Immature natural killer cell (primary cell): ENCODE measurements at regions not wholly inside any gene's neighbourhood (a gene's known extent, or its start where the extent isn't known, plus 50 kb on each side); places are given as distances from the start of the nearest gene placed in this dataset.
A peak's percentile ranks its signal among the peaks of the same experiment; 100 is the strongest.
"Not testable (repeated sequence)": the region's sequence is repeated elsewhere in the genome, so short reads cannot be mapped to it uniquely, and the experiment has no call there.

Experiments used
- DNase-seq, 3 donors: peaks; one replicate each; pipeline ENCODE4 v3.0.0; 2022; ENCODE audit warnings: mixed read lengths in 1 of 3
- H3K27ac Mint-ChIP-seq, 6 donors: one replicate each; pipeline ENCODE4 v1.8.0; 2020; ENCODE audit warnings: mixed read lengths in 6 of 6, mild to moderate bottlenecking in 5 of 6, inconsistent platforms in 4 of 6, moderate library complexity in 3 of 6
- H3K27me3 Mint-ChIP-seq, 3 donors: one replicate each; pipeline ENCODE4 v1.8.0; 2020 to 2021; ENCODE audit warnings: low read depth in 3 of 3, mild to moderate bottlenecking in 3 of 3, mixed read lengths in 3 of 3, moderate library complexity in 3 of 3, inconsistent platforms in 1 of 3
- H3K36me3 Mint-ChIP-seq, 3 donors: one replicate each; pipeline ENCODE4 v1.8.0; 2020; ENCODE audit warnings: mixed read lengths in 3 of 3, inconsistent platforms in 2 of 3, mild to moderate bottlenecking in 2 of 3
- H3K4me1 Mint-ChIP-seq, 2 donors: one replicate each; pipeline ENCODE4 v1.8.0; 2020; ENCODE audit warnings: inconsistent platforms in 2 of 2, mild to moderate bottlenecking in 2 of 2, mixed read lengths in 2 of 2, moderate library complexity in 1 of 2
- H3K4me3 Mint-ChIP-seq, 5 donors: one replicate each; pipeline ENCODE4 v1.8.0; 2020; ENCODE audit warnings: mild to moderate bottlenecking in 5 of 5, mixed read lengths in 5 of 5, inconsistent platforms in 3 of 5, moderate library complexity in 3 of 5
- H3K9me3 Mint-ChIP-seq, 6 donors: one replicate each; pipeline ENCODE4 v1.8.0; 2020; ENCODE audit warnings: mild to moderate bottlenecking in 6 of 6, mixed read lengths in 6 of 6, inconsistent platforms in 4 of 6, moderate library complexity in 3 of 6

DNA sequence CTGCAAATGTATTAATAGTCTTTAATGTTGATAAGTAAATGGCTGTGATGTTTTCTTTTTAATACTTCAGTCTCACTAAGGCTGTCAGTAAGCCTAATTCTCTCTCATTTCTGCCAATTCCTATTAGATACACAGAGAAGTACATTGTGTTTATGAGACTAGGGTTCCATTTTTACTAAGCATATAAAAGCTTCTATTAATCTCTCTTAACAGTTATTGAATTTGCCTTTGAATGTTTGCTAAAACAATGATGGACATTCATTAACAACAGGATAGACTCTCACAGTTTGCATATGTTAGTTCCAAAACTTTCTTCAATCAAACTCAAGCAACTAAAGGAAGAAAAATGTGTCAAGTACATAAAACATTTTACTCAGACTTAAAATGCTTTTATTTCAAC lies 659.3 kb downstream of the TLE1 start:
- Mint-ChIP-seq H3K27me3 (peaks cover 0 to 1% (median 0%) of the 10 kb centered on the region in 3 donors), H3K4me1 (no peaks in the 10 kb centered on the region), H3K36me3 (peaks cover 0 to 3% (median 0%) of the 10 kb centered on the region in 3 donors), H3K9me3 (peaks cover 0 to 11% (median 4%) of the 10 kb centered on the region in 6 donors), H3K4me3 (no peak overlapping the region), H3K27ac (no peak overlapping the region)
- no peak for DNase-seq

DNA sequence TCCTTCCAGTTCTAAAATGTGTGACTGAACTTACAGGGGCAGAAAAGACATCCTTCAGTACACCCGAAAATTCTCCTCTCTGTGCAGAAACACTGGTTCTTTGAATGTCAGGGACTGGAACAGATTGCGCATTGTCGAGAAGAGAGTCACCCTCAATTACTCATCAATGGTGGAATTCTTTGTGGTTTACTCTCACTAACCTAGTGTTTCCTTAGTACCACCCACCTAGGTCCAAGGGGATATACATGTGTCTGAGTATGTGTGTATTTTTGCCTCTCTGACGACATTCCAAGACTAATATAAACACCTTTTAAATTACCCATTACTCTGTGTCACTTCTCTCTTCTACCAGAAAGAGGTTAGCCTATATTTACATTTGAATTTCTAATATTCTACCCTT lies 660.8 kb downstream of the TLE1 start:
- Mint-ChIP-seq H3K4me3 (no peak overlapping the region), H3K27ac (no peak overlapping the region), H3K9me3 (peaks cover 0 to 8% (median 3%) of the 10 kb centered on the region in 6 donors), H3K27me3 (peaks cover 0 to 1% (median 0%) of the 10 kb centered on the region in 3 donors), H3K36me3 (peaks cover 0 to 3% (median 0%) of the 10 kb centered on the region in 3 donors), H3K4me1 (no peaks in the 10 kb centered on the region)
- no peak for DNase-seq

DNA sequence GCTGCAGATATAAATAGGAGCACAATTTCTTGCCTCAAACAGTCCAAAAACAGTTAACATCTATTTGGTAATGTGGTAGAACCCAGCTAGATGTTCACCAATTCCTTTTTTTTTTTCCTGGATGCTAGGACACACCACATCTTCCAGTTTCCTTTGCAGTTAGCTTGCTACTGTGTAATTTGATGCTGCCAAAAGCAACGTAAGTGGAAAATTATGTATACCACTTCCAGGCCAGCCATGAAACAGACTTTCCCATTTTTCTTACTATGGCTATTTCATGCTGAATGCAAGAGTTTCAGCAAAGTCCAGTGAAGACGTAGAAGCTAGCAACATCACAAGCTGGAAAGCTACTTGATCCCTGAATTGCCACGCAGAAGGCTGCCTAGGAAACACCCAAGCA lies 667.2 kb downstream of the TLE1 start:
- H3K27me3 Mint-ChIP-seq, result peaks cover 0 to 5% (median 0%) of the 10 kb centered on the region in 3 donors
- H3K4me3 Mint-ChIP-seq, result no peak overlapping the region
- H3K36me3 Mint-ChIP-seq, result peaks cover 0 to 3% (median 0%) of the 10 kb centered on the region in 3 donors
- DNase-seq, result no peak
- no peaks in the 10 kb centered on the region for H3K4me1 Mint-ChIP-seq
- H3K9me3 Mint-ChIP-seq, result peaks cover 0 to 9% (median 2%) of the 10 kb centered on the region in 6 donors
- H3K27ac Mint-ChIP-seq, result no peak overlapping the region

DNA sequence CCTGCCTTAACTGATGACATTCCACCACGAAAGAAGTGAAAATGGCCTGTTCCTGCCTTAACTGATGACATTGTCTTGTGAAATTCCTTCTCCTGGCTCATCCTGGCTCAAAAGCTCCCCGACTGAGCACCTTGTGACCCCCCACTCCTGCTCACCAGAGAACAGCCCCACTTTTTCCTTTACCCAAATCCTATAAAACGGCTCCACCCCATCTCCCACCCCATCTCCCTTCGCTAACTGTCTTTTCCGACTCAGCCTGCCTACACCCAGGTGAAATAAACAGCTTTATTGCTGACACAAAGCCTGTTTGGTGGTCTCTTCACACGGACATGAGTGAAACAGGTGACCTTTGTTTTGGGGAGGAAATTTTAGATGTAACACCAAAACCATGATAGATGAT lies 674.4 kb downstream of the TLE1 start:
- DNase-seq, H3K36me3 Mint-ChIP-seq, H3K27me3 Mint-ChIP-seq, H3K4me1 Mint-ChIP-seq, H3K4me3 Mint-ChIP-seq, H3K27ac Mint-ChIP-seq: not testable (repeated sequence)
- peaks cover 0 to 37% (median 11%) of the 10 kb centered on the region in 6 donors for H3K9me3 Mint-ChIP-seq

DNA sequence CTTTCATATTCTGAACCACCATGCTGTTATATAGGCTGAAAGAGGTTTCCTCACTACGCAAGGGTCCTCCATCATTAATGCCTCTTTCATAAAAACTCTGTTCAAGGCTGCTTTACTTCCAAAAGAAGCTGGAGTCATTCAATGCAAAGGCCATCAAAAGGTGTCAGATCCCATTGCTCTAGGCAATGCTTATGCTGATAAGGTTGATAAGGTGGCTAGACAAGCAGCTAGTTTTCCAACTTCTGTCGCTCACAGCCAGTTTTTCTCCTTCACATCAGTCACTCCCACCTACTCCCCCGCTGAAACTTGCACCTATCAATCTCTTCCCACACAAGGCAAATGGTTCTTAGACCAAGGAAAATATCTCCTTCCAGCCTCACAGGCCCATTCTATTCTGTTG lies 676.2 kb downstream of the TLE1 start:
- peaks cover 0 to 37% (median 11%) of the 10 kb centered on the region in 6 donors for H3K9me3 Mint-ChIP-seq
- H3K27me3 Mint-ChIP-seq, H3K36me3 Mint-ChIP-seq: not testable (repeated sequence)

DNA sequence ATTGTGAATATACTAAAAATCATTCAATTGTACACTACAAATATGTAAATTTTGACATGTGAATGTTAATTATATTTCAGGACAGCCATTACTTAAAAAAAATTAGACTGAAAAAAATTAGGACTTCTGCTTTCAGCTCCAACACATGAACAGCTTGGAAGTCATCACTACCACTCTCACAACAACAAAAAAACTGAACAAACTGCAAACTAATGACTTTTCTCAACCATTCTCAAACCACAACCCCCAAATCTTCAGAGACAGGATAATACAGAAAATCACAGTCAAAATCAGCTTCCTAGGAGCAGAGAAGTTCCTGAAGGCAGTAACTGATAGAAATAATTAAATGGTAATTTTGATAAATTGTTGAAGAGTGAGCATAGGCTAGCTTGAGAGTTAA lies 686.4 kb downstream of the TLE1 start:
- Mint-ChIP-seq H3K4me3 (no peak overlapping the region), H3K36me3 (no peaks in the 10 kb centered on the region), H3K9me3 (peaks cover 0 to 35% (median 6%) of the 10 kb centered on the region in 6 donors), H3K27me3 (peaks cover 2 to 6% (median 6%) of the 10 kb centered on the region in 3 donors), H3K4me1 (no peaks in the 10 kb centered on the region), H3K27ac (no peak overlapping the region)
- no peak for DNase-seq

More for the DNA sequence above, 676.2 kb downstream of the TLE1 start:
- not testable (repeated sequence) for H3K4me3 Mint-ChIP-seq, H3K4me1 Mint-ChIP-seq, H3K27ac Mint-ChIP-seq, DNase-seq

DNA sequence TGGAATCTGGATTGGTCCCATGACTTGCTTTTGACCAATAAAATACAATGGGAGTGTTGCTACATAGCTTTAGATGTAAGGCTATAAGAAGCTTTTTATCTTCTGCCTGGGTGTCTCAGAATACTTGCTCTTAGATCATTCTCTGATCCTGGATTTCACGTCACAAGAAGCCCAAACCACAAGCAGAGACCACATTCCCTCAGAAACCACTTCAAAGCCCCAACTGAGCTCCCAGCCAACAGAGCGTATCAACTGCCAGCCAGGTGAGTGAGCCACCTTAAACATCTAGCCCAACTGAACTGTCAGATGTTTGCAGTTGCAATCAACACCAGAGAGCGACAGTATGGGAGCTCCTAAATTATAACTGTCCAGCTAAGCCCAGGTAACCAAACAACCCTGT lies 687.1 kb downstream of the TLE1 start:
- no peaks in the 10 kb centered on the region for H3K4me1 Mint-ChIP-seq
- no peak overlapping the region for H3K27ac Mint-ChIP-seq
- no peaks in the 10 kb centered on the region for H3K36me3 Mint-ChIP-seq
- H3K4me3 Mint-ChIP-seq, result no peak overlapping the region
- H3K27me3 Mint-ChIP-seq, result peaks cover 2 to 6% (median 6%) of the 10 kb centered on the region in 3 donors
- DNase-seq, result peak in 1 of 3 donors; percentile 1
- H3K9me3 Mint-ChIP-seq, result peaks cover 2 to 35% (median 6%) of the 10 kb centered on the region in 6 donors

DNA sequence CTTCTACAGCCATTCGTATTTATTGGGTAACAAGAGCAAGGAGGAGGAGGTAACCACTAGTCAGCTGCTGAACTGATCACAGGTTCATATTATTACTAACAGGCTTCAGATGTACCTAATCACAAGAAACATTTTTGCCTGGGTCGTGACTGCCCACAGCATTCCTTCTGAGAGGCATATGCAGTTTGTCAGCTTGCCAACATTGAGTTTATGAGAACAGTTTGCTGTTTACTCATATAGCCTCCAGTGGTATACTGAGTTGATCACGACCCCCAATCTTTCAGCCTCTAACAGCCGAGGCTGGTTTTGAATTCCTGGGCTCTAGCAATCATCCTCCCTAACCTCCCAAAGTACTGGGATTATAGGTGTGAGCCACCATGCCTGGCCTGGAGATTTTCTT lies 693.6 kb downstream of the TLE1 start:
- Mint-ChIP-seq H3K27ac (no peak overlapping the region), H3K4me3 (no peak overlapping the region), H3K4me1 (no peaks in the 10 kb centered on the region)

DNA sequence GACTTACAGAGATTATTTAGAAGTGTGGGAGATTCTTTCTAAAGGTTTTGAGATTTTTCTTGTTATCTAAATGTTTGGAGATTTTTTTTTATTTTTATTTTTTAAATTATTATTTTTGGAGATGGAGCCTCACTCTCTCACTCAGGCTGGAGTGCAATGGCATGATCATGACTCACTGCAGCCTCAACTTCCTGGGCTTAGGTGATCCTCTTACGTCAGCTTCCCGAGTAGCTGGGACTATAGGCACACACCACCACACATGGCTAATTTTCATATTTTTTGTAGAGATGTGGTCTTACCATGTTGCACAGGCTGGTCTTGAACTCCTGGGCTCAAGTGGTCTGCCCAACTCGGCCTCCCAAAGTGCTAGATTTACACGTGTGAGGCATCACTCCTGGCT lies 694.5 kb downstream of the TLE1 start:
- Mint-ChIP-seq H3K4me1 (no peaks in the 10 kb centered on the region), H3K27ac (no peak overlapping the region), H3K36me3 (no peaks in the 10 kb centered on the region), H3K27me3 (peaks cover 0 to 1% (median 0%) of the 10 kb centered on the region in 3 donors), H3K9me3 (peaks cover 0 to 25% (median 1%) of the 10 kb centered on the region in 6 donors), H3K4me3 (no peak overlapping the region)
- no peak for DNase-seq

More for the DNA sequence above, 693.6 kb downstream of the TLE1 start:
- peaks cover 0 to 22% (median 4%) of the 10 kb centered on the region in 6 donors for H3K9me3 Mint-ChIP-seq
- no peaks in the 10 kb centered on the region for H3K36me3 Mint-ChIP-seq
- DNase-seq, result no peak
- peaks cover 0 to 1% (median 0%) of the 10 kb centered on the region in 3 donors for H3K27me3 Mint-ChIP-seq

DNA sequence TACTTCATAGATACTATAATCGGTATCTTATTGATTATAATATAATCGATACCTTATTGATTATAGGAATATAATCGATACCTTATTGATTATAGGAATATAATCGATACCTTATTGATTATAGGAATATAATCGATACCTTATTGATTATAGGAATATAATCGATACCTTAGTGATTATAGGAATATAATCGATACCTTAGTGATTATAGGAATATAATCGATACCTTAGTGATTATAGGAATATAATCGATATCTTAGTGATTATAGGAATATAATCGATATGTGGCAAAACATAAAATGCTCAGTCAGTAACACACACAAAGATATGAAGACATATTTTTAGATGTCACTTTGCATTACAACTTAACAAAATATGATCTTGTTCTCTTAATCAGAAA lies 703.8 kb downstream of the TLE1 start:
- H3K9me3 Mint-ChIP-seq, result peaks cover 3 to 34% (median 13%) of the 10 kb centered on the region in 6 donors

DNA sequence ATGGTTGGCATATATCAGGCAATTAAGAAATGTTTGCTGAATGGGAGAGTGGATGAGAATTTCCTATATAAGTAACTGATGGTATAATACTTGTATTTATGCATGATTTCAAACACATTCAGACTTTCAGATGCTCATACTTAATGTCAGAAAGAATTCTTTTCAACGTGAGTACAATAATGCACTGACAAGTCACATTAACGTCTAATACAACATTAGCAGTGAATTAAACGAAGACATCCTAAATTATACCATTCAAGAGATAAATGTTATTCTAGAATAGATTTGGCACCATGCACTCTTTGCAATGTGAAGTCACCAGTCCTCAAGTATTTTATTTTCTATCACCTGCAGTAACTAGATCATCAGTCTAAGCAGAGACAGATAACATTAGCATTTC lies 712.9 kb downstream of the TLE1 start:
- Mint-ChIP-seq H3K27ac (no peak overlapping the region), H3K27me3 (peaks cover 0 to 2% (median 0%) of the 10 kb centered on the region in 3 donors), H3K9me3 (peaks cover 15 to 42% (median 21%) of the 10 kb centered on the region in 6 donors), H3K4me1 (no peaks in the 10 kb centered on the region), H3K36me3 (no peaks in the 10 kb centered on the region), H3K4me3 (no peak overlapping the region)
- no peak for DNase-seq

More for the DNA sequence above, 703.8 kb downstream of the TLE1 start:
- H3K4me1 Mint-ChIP-seq, H3K4me3 Mint-ChIP-seq, DNase-seq, H3K27ac Mint-ChIP-seq, H3K27me3 Mint-ChIP-seq, H3K36me3 Mint-ChIP-seq: not testable (repeated sequence)

DNA sequence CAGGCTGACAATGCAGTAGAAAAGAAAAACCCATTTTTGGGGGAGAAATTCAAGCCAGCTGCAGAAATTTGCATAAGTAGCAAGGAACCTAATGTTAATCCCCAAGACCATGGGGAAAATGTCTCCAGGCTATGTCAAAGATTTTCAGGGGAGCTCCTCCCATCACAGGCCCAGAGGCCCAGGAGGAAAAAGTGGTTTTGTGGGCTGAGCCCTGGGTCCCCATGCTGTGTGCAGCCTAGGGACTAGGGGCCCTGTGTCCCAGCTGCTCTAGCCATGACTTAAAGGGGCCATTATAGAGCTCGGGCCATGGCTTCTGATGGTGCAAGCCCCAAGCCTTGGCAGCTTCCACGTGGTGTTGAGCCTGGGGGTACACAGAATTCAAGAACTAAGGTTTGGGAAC lies 719.0 kb downstream of the TLE1 start:
- peaks cover 9 to 46% (median 15%) of the 10 kb centered on the region in 6 donors for H3K9me3 Mint-ChIP-seq
- not testable (repeated sequence) for H3K4me3 Mint-ChIP-seq, DNase-seq, H3K36me3 Mint-ChIP-seq, H3K27me3 Mint-ChIP-seq, H3K27ac Mint-ChIP-seq, H3K4me1 Mint-ChIP-seq

DNA sequence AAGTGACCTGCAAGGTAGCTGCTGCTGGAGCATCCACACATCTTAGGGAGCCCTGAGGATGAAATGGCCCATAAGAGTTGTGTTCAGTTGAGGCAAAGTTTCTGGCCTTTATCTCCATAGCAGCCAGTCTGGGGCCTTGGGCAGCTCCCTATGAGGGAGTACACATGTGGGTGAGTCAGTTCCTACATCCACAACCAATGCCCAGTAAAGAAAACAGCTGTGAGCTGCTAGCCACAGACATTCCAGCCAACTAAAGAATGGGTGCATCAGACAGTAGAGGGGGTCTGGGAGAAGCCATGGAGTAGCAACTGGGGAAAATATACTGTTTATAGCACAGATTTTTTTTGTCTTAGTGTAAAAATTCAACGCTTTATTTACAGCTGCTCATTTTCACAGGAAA lies 720.7 kb downstream of the TLE1 start:
- peaks cover 3 to 40% (median 8%) of the 10 kb centered on the region in 6 donors for H3K9me3 Mint-ChIP-seq
- H3K27me3 Mint-ChIP-seq, result peaks cover 0 to 3% (median 0%) of the 10 kb centered on the region in 3 donors
- H3K4me1 Mint-ChIP-seq, result no peaks in the 10 kb centered on the region
- no peaks in the 10 kb centered on the region for H3K36me3 Mint-ChIP-seq
- no peak for DNase-seq
- no peak overlapping the region for H3K27ac Mint-ChIP-seq
- H3K4me3 Mint-ChIP-seq, result no peak overlapping the region

DNA sequence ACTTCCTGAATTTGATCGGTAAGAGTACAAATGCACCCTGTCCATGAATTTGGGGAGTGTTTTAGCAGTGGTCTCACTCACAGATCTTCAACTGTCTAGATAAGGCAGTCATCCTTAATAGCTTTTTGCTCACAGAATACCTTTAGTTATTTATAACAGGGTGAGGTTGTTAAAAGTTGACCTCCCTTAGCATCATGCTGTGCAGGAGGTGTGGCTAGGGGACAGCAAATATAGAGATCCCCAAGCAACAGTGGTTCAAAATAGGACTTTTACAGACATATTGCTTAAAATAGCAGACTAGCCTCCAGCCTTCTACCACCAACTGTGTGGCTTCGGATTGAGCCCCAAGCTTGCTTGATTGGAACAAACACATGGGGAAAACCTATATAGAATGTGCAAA lies 724.4 kb downstream of the TLE1 start:
- no peaks in the 10 kb centered on the region for H3K4me1 Mint-ChIP-seq
- H3K27ac Mint-ChIP-seq, result no peak overlapping the region
- DNase-seq, result no peak
- no peaks in the 10 kb centered on the region for H3K36me3 Mint-ChIP-seq
- H3K9me3 Mint-ChIP-seq, result peaks cover 0 to 42% (median 10%) of the 10 kb centered on the region in 6 donors
- H3K4me3 Mint-ChIP-seq, result no peak overlapping the region
- peaks cover 0 to 2% (median 0%) of the 10 kb centered on the region in 3 donors for H3K27me3 Mint-ChIP-seq

DNA sequence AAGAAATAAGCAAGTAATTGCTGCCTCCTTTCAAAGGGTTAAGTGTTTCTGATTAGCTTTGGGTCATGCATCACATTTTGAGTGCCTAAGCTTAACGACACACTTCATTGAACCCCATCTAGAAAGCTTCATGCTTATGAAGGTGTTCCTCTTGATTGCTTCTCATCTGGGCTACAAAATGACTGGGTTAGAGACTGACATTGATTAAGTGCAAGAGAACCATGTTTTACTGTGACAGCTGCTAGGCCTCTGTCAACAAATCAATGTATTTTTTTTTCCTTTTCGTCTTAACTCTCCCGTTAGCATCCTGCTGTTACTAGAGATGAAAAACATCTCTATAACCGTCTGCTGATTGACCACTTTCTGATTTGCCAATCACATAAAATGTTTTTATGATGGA lies 725.0 kb downstream of the TLE1 start:
- DNase-seq, result no peak

More for the DNA sequence above, 725.0 kb downstream of the TLE1 start:
- Mint-ChIP-seq H3K27ac (no peak overlapping the region), H3K4me1 (no peaks in the 10 kb centered on the region), H3K36me3 (no peaks in the 10 kb centered on the region), H3K9me3 (peaks cover 0 to 39% (median 9%) of the 10 kb centered on the region in 6 donors), H3K27me3 (peaks cover 0 to 2% (median 0%) of the 10 kb centered on the region in 3 donors), H3K4me3 (no peak overlapping the region)
